ENCODE measurements at regions not wholly inside any gene's neighbourhood (a gene's known extent, or its start where the extent isn't known, plus 50 kb on each side); places are given as distances from the start of the nearest gene placed in this dataset.
A peak's percentile ranks its signal among the peaks of the same experiment; 100 is the strongest.

DNA sequence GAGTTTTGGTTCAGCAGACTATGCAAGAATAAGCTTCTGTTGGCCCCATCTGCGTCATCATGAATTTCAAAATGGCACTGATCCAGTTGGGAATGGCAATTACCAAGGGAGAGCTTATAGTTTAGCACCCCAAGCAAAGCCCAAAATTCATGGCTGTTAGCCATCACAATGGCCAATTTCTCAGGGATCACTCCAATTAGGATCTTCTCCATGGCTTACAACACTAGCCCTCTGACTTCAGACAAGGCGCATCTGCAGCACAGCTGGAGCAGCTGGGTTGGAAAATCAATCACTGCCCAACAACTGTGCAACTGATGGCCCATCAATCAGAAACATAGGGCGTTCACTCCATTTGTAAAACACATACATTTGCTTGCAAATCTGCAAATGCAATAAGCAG is 273.6 kb downstream of the SRBD1 start:
- DNase-seq = no peak

DNA sequence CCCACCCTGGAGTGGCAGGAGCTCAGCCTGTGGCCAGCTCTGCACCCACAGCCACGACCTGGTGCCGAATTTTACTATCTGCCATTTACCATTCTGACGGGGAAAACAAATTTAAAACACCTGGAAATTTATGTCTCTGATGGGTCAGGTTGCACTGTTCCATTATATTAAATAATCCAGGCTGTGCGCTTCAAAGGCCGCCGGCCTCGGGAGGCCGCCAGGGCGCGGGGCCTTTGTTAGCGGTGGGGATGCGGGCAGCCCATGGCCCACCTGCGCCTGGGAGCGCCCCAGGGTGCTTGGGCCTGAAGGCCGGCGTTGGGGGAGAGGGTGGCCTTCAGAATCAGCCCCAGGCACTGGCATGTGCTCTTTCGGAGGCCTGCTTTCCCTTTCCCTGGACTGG is 276.9 kb downstream of the SRBD1 start:
- no peak for DNase-seq

DNA sequence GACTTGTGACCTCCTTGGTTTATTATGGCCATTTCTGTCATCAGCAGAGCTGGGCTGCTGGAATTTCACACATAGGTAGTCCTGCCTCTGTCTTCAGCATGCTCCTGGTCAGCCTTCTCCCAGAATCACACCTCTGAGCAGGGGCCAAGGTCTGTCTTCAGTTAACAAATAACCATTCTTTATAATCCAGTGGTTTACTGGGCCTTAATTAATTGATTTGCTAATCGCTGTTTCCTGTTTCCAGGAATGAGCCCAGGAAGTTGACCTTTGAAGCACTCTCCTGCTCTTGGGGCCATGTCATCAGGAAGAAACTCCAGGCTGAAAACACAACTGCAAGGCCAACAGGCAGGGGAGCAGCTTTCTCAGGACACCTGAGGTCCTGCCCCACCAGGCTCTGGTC is 278.5 kb downstream of the SRBD1 start:
- DNase-seq = no peak

DNA sequence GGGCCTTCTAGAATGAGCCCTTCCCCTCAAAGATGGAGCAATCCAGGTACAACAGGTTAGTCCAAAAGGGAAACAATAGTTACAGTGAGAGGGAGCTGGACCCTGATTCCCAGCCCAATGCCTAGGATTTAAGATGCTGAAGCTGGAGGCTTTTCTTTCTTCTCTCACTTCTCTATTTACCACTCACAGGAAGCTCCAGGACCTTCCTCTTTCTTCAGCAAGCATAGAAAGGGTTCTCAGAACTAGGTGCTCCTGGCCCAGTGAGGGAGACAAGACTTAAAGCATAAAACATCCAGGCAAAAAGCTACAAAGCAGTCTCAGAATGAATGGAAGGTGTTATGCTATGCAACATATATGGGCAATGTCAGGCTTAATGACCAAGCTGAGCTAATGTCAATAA is 279.0 kb downstream of the SRBD1 start:
- DNase-seq = no peak

DNA sequence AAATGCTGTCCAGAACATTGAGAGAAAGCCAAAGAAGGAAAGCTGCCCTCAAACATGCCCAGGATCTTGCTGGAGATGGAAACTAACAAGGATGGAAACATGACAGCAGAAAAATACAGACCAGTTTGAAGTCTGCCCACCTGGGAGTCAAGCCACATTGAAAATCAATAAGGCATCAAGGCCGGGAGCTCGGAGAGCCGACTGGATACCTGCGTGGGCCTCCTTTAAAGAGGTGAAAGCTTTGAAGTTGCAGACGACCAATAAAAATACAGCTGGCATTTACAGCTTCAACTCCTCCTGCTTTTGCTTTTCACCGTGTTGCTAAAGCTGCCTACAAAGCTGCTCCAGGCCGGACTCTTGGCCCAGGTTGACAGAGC is 279.7 kb downstream of the SRBD1 start:
- no peak for DNase-seq

DNA sequence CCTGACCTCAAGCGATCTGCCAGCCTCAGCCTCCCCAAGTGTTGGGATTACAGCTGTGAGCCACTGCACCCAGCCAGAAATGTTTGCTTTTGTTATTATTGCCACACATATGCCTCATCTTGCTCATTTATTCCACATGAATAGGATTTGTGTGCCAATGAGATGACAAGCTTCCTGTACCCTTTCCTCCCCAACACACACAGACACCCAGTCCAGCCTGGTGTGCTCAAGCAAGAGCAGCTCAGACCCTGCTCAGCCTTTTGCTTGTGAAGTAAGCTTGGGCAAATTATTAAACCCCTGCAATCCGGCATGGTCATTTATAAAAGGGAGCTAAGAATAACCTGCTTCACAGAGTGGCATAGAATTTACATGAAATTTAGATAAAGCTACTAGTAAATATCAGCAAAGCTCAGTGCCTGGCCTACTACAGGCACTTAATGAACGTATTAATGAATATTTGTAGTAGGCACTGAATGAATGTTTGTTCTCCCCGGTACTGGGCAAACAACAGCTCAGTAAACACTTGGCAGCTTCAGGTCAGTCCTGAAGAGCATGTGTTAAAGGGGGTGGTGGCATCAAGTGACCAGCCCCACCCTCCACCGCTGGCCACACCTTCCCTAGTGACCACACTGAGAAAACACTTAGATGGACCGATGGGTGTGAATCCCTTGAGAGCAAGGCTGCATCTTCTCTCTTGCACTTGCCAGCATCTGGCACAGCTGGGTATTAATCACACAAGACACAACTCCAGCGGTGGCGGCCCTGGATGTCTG is 280.2 kb downstream of the SRBD1 start:
- peak; percentile 51 for DNase-seq

DNA sequence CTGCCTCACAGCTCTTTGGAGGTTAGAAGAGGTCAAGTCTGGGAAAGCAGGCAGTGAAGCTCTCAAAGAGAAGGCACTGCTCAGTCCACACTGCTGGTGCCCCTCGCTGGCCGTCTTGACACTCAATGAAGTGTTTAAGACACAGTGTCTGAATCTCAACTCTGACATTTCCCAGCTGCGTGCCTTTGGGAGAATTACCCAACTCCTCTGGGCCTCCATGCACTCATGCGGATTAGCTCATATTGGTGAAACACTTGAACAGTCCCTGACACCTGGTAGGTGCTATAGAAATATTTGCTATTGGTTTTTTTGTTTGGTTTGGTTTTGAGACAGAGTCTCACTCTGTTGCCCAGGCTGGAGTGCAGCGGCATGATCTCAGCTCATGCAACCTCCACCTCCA is 281.0 kb downstream of the SRBD1 start:
- no peak for DNase-seq

DNA sequence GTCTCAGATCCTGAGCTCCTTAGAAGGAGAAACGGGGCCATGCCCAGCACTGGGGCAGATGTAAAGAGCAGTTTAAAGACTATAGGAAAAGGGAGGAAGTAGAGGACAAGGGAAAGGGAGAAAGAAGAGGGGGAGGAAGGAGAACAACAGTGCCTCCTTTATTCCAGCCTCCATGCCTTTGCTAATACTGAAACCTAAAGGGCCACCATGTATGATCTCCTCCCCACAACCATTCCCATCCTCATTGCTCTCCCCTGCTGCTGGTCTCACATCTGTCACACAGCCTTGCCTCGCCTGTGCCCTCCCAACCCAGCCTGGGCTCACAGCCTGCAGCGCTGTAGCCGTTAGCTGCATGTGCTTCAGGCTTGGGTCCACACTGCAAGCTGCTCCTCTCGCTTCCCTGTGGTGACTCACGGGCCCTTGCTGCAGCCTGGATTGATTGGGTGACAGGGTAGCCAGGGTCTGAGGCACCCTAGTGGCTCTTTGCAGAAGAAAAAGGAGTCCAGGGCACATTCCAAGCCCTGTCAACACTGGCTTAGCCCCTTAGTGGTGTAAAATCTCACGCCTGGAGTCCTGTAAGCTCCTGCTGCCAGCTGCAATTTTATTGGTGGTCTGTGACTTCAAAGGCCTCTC is 281.9 kb downstream of the SRBD1 start:
- peak; percentile 37 for DNase-seq

DNA sequence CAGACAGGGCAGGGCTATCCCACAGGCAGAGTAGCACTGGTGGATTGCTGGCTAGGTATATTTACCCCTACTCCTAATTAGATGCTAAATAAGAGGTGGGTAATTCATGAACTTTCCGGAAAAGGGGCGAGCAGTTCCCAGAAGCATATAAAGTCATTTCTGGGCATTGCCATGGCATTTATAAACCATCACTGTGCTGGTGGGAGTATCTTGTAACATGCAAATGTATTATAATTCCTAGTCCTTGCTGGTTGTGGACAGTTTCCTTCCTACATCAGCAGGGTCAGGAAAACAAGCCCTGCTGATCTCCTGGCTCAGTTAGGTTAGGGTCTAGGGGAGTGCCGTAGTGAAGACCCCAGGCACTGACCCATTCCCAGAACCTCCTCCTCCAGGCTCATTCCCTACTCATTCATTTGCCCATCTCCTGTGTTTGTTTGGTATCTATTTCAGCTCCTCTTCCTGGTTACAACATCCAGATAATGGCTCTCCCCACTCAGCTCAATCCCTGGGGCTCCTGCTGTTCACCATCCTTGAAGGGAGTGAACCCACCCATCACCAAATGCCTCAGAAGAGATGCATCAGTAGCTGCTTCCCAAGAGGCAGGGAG is 282.7 kb downstream of the SRBD1 start:
- DNase-seq = no peak

DNA sequence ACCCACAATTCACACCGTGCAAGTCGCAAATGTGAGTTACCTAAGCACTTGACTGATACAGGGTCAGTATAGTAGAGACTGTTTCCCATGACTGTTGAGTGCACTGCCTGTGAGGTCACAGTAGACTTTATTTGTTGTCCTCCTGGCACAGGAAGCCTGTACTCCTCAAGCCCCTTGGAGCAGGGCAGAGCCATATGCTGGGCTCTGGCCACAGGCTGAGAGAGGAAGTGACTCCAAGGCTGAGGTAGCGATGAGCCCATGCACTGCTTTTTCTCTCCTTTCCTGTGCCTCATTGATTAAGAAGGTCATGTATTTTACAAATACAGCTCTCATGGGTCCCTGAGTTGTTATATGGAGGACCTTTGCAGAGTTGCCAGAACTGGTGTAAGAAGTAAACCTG is 287.7 kb downstream of the SRBD1 start:
- DNase-seq = no peak

DNA sequence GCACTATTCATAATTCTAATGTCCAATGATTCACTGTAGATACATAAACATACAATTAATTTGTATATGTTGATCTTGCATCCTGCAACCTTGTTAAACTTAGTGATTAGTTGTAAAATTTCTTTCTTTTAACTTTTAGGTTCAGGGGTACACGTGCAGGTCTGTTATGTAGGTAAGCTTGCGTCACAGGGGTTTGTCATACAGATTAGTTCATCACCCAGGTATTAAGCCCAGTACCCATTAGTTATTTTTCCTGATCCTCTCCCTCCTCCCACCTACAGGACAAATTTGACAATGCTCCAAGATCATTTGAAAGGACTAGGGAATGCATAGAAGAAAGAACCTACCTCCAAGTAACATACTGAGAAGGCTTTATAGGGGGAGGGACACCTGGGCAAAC is 290.1 kb downstream of the SRBD1 start:
- no peak for DNase-seq

DNA sequence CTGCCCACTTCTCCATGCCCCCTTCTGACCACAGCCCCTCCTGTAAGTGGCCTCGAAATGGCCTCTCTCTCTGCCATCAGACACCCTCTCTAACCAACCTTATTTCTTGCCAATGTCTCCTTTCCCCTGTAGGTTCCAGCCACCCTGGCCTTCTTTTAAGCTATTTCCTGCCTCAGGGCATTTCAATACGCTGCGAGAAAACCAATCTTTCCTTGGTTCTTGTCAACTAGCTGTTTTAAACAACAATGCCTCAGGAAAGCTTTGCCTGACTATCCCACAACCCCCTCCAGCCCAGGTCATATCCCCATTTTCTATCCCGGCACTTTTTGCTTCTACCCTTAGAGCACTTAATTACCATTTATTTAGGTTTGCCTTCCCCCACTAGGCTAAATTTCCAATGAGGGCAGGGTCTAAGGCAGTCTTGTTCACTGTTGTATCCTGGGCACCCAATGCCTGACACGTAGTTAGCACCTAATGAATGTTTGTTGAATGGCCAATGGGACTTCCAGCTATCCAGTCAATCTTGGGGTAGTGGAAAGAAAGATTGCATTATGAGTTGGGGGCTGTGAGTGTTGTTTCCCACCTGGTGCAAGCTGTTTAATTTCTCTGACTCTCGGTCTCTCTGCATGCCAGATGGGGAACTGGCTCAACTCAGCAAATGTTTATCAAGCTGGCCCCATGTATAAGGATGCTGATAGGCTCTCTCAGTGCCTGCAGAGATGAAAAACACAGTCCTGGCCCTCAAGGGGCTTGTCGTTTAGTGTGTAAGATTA is 291.2 kb downstream of the SRBD1 start:
- no peak for DNase-seq

DNA sequence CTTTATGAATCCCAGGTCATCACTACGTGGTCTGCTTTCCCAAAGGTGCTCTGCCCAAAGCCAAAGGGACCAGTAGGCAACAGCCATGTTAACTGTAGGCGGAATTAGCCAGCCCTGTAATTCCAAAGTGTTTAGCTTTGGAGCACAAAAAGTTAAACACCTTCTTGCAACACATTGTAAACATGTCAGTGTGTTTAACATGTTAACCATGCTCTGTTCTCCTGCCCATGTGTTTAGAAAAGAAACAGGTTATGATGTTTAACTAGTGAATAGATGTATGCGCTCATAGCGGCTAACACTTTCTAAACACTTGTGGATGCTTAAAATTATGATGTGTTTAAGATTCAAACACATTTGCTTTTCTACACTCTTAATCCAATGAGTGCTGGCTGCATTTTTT is 292.4 kb downstream of the SRBD1 start:
- no peak for DNase-seq

DNA sequence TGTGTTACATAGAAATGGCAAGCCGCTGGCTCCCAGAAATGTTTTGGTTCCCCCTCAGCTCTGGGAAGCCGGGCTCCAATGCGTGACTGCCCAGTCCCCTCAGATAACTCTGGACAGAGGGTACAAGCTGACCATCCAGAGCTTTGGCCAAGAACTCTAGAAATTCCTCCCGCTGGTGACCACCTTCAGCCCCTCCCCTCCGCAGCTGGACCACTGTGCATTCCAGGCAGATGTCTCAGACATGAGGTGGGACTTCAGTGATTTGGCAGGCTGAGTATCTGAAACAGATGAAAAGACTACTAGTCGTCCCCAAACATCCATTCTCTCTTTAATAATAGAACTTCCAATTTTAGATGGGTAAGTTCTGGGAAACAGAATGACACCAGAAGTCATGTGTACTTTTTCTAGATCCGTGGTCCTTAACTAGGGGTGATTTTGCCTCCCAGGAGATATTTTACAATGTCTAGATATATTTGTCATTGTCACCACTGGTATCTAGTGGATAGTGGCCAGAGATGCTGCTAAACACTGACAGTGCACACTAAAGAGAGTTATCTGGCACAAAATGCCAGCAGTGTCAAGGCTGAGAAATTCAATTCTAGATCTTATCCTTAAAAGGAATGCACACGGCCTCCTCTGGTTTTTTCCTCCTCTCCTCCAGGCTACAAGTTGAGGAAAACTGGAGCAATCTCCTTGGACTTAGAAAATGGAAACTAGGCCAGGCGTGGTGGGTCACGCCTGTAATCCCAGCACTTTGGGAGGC is 294.3 kb downstream of the SRBD1 start:
- DNase-seq = no peak

DNA sequence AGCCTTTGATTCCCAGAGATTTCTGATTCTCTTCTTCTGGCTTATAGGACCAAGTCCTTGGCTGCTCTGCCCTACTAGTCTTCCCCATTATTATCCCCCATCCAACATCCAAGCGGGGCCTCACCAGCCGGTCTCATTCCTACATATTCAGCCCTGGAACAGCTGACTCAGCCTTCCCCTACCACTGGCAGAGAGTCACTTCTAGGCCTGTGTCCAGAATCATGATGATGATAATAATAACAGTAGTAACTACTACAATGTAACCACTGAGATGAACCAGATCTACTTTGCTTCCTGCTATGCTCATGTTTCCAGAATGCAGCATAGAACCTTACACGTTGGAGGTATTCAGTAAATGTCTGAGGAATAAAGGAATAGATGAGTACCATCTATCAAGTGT is 295.2 kb downstream of the SRBD1 start:
- no peak for DNase-seq

DNA sequence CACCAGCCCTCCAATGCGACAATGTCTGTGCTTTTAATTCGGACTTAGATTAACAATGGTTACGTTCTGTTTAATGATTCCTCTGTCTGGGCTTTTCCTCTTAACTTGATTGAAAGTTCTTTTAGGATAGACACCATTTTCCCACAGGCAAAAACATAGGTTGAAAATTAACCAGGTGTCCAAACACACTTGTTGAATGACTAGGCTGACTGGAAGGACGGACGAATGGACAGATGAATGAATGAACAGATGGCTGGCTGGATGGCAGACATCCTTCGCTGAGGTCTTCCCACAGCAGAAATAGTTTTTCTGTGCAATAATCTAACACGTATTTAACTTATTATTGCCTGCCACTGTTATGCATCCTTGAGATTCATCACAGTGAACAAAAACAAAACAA is 298.8 kb downstream of the SRBD1 start:
- no peak for DNase-seq

DNA sequence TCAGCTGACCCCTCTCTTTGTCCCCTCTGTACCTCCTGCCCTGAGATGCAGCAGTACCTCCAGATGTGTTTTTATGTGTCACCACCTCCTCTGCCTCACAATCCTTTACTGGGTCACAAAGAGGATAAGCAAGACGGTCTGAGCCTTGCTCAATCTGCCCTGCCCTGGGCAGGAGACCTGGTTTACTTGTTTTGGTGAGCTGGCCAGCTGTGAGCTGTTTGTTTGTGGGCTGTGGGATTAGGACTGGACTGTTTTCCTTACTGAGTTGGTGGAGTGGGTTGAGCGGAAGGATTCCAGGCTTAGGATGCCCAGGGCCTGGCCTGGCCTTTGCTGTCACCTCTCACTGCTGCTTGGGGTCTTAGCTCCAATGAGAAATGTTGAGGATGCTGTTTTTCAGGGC is 299.5 kb downstream of the SRBD1 start:
- no peak for DNase-seq

DNA sequence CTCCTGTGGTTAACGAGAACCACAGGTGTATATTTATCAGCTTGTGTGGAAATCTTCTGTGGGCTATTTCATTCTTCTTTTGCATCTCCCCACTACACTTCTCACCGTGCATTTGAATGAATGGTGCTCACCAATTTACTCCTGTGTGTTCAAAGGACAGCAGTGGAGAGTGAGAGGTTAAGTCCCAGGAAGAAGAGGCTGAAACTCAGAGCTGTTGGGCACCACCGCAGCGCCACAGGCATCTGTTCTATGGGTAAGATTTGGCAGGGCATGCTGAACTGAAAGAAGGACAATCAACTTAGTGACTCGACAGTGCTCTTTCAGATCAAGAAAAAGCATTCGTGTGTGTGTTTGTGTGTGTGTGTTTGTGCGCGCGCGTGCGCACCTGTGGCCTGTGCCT is 297.9 kb upstream of the SIX2 start:
- no peak for DNase-seq

DNA sequence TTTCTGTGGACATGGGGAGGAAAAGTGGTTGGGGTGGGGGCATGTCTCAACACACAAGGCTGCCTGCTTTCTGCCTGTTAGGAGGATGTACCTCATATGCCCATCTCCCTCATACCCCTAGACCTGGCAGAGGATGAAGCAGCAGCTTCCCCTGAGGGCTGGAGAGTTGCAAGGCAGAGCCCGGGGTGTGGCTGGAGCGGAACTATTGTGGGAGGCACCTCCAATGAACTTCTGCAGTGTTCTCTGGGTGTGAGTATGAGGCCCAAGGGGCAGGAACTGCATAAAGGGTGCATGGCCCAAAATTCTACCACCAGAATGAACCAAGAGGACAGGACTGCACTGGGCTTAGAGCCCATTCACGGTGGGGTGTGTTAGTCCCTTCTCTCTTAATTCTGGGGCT is 296.3 kb upstream of the SIX2 start:
- no peak for DNase-seq

DNA sequence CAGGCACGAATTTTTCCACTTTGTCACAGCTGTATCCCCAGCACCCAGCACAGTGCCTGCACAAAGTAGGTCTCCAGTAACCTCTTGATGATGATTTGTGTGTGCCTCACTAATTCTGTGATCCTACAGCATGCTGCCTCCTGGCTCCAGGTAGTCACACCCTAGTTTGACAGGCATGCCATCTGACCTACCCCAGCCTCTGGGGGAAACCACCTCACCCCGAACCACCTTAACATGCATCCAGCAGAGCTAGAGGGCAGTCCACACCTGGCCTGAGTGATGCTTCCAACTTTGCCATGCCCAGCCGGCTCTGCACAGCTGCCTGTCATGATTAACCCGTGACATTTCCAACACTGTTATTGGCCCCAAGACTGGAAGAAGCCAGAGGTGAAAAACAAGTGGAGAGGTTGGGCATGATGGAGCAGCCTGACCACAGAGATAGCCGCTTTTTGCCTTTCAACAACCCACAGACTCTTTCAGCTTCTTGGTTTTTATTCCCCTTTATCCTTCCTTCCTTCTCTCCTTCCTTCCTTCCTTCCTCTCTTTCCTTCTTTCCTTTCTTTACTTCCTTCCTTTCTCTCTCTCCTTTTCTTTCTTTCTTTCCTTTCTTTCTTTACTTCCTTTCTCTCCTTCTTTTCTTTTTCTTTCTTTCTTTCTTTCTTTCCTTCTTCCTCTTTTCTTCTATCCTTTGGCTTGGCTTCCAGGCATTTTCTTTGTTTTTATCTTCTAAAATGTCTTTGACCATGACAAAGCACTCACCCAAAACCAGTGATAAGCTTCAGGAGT is 294.4 kb upstream of the SIX2 start:
- DNase-seq = no peak

DNA sequence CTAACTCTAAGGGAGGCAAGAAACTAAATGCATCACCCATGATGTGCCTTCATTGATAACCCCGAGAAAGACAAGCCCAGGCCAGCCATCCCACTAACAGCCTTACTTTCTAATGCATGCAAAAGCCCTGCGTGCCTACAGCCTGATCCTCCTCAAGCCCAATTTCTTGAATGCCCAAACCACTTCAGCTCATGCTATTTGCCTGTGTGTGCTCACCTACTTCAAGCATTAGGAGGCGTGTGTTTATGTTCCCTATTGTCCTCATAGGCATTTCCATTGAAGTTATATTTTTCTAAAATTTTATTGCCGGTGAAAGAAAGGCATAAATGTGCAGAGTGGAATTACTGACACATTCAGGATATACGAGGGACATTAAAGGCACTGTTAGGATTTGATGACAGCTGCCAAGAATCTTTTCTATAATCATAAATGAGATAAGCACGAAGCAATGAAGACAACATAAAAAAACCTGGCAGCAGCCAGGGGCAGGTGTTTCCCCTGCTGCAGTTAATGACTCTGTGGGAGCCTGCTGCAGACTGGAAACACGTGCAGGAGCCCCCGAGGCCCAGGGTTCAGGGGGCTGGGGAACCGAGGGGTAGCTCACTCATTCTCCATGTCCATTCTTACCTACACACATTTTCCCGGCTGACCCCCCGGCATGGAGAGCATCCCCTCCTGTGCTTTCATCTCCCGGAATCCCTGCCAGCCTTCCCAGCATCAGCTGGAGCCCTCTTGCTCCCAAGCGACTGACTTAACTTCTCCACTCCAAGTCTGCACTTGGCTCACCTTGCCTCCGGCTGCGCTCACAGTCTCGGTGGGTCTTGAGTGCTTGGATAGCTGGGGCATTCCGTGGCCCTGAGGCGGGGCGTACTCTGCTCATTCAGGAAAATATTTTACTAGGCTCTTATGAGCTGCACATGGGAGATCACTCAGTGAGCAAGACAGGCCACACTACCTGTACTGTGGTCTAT is 292.3 kb upstream of the SIX2 start:
- no peak for DNase-seq

All from NCI-H1694 treated with DMSO at 0.1 percent for 48 hours (cell line).